Epithelial cell of esophagus (primary cell): ENCODE measurements at regions not wholly inside any gene's neighbourhood (a gene's known extent, or its start where the extent isn't known, plus 50 kb on each side); places are given as distances from the start of the nearest gene placed in this dataset.

Experiments
- DNase-seq: peaks from one replicate; pipeline ENCODE4 v3.0.0; 2010; ENCODE audit warnings: low read depth
- H3K4me3 ChIP-seq: 2 replicates; pipeline ENCODE4 v1.5.1; 2011; ENCODE audit warnings: mild to moderate bottlenecking, low read length, control low read depth
- TF ChIP-seq, protein P1 (sequence below): IDR thresholded peaks from 2 replicates; pipeline ENCODE4 v1.5.1; 2011; ENCODE audit warnings: low read depth, mild to moderate bottlenecking, low read length, control low read depth, inconsistent platforms; ENCODE audit not compliant: insufficient read depth; ENCODE audit errors: missing control alignments

DNA sequence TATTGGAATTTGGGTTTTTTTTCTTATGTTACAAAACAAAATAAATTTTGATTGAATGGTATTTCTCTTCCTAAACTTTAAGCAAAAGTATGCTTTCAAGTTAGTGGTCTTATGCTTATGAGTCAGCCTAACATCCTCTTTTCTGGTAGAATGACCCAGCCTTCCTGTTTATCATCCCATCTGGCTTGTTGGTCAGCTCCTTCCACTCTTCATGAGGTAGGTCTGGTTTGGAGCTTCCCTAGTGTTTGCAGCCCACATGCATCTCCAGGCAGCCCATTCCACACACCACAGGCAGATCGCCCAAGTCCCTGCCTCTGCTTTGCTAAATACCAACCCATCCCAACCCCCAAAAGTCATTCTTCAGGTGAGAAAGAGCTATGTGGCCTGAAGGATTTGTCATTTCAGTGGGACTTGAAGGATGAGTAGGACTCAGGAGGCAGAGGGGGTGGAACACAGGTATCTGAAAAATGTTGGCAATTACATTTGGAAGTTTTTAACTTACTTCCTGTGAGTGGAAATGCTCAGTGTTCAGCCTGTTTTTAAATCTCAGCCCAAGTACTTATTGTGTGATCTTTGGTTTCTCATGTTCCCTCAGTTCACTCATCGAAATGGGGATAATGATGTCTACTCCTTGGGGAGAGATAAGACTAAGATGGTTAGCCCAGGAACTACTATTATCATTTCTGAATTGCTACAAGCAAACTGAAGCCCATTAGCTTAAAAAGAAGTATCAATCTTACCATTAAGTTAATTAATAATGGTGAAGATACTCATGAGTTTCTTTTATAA lies 294.0 kb downstream of the ADGB start:
- DNase-seq: peak; percentile 20
- H3K4me3 ChIP-seq: no peak overlapping the region
- TF ChIP-seq, protein P1, sequence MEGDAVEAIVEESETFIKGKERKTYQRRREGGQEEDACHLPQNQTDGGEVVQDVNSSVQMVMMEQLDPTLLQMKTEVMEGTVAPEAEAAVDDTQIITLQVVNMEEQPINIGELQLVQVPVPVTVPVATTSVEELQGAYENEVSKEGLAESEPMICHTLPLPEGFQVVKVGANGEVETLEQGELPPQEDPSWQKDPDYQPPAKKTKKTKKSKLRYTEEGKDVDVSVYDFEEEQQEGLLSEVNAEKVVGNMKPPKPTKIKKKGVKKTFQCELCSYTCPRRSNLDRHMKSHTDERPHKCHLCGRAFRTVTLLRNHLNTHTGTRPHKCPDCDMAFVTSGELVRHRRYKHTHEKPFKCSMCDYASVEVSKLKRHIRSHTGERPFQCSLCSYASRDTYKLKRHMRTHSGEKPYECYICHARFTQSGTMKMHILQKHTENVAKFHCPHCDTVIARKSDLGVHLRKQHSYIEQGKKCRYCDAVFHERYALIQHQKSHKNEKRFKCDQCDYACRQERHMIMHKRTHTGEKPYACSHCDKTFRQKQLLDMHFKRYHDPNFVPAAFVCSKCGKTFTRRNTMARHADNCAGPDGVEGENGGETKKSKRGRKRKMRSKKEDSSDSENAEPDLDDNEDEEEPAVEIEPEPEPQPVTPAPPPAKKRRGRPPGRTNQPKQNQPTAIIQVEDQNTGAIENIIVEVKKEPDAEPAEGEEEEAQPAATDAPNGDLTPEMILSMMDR: no peak

DNA sequence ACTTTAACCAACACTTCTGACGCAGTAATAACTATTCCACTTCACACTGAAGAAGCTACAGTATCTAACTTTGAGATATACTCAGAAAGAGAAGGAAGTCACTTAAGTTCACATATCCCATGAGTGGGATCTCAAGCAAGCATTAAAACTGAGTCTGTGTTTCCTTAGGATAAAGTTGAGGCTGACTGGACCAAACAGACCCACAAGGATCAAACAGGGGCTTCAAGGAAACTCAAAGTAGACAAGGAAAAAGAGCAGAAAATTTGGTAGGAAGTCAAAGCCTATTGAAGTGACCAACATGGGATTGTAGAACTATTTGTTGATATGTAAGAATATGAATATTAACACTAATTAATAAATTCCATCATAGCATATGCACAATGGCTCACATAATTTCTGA lies 294.9 kb downstream of the ADGB start:
- no peak for DNase-seq
- no peak overlapping the region for H3K4me3 ChIP-seq
- TF ChIP-seq, protein P1: no peak

DNA sequence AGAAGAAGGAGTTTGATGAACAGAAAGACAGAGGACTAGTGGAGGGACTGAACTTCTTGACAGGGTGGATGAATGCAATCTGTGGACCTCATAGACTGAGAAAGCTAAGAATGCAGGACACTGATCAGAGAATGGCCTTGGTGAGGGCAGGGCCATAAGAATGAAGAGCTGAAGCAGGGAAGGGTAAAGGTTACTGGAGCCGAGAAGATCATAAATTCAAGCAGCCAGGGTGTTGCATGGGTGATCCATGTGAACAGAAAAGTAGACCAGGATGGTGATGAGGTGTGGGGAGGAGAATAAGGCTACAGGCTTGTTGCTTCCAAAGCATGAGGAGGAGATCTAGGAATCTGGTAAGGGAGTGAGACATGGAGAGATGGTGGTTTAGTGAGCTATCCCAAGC lies 295.9 kb downstream of the ADGB start:
- TF ChIP-seq, protein P1: no peak
- DNase-seq: no peak
- no peak overlapping the region for H3K4me3 ChIP-seq

DNA sequence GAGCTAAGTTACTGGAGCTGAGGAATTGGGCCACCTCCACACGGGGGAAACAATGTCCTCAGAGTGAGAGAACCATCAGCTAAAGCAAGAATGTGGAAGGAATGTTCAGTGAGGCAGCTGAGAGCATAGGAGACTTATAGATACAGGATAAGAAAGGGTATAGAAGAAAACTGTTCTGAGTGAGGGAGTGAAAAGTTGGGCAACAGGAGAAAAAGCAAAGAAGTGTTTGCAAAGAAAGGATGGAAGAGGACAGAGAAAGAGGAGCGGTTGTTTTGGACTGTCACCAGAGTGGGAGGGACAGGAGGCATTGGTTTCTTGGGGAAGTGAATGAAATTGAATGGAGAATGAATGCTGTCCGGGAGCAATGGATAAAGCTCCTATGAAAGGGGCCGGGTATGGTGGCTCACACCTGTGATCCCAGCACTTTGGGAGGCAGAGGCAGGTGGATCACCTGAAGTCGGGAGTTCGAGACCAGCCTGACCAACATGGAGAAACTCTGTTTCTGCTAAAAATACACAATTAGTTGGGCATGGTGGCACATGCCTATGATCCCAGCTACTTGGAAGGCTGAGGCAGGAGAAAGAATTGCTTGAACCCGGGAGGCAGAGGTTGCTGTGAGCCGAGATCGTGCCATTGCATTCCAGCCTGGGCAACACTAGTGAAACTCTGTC lies 296.5 kb downstream of the ADGB start:
- no peak overlapping the region for H3K4me3 ChIP-seq
- TF ChIP-seq, protein P1: no peak
- DNase-seq: no peak

DNA sequence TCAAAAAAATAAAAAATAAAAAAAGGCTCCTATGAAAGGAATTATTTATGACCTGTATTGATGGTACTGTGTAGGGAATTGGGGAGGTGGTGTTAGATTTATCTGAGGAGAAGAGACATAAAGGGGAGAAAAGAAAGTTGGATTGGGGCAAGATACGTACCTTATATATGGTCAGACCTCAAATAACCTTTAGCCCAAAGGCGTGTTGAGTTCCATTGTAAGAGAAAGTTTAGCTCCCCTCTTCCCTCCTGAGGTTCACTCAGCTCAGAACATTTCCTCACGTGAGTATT lies 296.9 kb downstream of the ADGB start:
- no peak overlapping the region for H3K4me3 ChIP-seq
- TF ChIP-seq, protein P1: no peak
- DNase-seq: no peak

DNA sequence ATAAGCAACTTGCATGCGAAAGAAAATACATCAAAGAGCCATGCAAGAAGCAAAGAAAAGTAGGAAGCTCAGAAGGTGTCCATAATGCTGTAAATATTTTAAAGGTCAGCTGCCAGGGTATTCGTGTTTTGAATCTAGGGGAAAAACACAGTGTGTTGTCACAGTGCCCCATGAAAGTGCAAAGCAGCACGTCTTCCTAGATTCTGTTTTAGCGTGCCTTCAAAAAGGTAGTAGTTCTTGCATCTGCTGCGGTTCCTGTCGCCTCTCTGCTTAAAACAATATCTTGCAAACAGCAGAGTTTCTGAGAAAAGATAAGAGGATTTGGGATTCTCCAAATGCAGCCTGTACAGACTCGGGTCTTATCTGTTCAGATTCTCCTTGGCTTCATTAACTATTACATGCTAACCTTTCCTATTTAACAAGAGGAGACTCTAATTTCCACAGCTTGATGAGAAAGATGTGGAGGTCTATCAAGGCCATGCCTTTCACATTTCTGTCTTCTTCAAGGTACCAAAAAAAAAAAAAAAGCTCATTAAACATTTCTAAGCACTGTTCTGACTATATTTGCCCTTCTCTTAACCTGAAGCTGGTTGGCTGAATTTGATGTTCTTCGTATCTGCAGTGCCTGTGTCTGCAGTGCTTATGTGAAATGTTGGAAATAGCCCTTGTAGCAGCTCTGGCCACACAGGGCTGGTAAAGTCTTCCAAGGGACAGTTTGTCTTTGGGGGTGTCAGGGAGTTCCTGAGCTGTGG lies 297.5 kb downstream of the ADGB start:
- no peak overlapping the region for H3K4me3 ChIP-seq
- no peak for DNase-seq
- TF ChIP-seq, protein P1: no peak
